ENCODE measurements at regions not wholly inside any gene's neighbourhood (a gene's known extent, or its start where the extent isn't known, plus 50 kb on each side); places are given as distances from the start of the nearest gene placed in this dataset.
A peak's percentile ranks its signal among the peaks of the same experiment; 100 is the strongest.

DNA sequence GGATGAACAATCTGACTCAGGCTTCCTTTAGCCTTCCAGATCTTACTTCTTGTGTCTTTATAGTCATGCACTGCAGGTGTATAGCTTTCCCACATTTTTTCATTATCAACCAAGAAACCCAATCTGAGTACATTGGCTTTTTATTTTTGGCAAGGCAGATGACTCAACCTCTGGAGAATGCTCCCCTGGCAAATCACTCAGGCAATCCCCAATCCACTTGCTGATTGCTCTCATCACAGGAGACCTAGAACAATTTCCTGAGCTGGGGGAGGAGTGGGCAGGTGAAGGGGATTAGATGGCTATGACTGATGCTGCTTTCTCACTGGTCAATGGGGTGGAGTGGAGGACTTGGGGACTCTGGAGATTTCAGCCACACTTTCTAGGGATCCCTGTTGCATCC, 134.4 kb downstream of the SLC16A9 start:
- H3K27me3 ChIP-seq: no peaks in the 10 kb centered on the region
- no peak overlapping the region for H3K4me3 ChIP-seq
- intact Hi-C loops (cut with DNase I): no loop called here
- TF ChIP-seq EP300 (IDR thresholded peaks at IDR 0.05) (no peak), POLR2AphosphoS5 (IDR thresholded peaks at IDR 0.05) (no peak), POLR2A (IDR thresholded peaks at IDR 0.05) (no peak)
- TF ChIP-seq, protein P1, sequence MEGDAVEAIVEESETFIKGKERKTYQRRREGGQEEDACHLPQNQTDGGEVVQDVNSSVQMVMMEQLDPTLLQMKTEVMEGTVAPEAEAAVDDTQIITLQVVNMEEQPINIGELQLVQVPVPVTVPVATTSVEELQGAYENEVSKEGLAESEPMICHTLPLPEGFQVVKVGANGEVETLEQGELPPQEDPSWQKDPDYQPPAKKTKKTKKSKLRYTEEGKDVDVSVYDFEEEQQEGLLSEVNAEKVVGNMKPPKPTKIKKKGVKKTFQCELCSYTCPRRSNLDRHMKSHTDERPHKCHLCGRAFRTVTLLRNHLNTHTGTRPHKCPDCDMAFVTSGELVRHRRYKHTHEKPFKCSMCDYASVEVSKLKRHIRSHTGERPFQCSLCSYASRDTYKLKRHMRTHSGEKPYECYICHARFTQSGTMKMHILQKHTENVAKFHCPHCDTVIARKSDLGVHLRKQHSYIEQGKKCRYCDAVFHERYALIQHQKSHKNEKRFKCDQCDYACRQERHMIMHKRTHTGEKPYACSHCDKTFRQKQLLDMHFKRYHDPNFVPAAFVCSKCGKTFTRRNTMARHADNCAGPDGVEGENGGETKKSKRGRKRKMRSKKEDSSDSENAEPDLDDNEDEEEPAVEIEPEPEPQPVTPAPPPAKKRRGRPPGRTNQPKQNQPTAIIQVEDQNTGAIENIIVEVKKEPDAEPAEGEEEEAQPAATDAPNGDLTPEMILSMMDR (IDR thresholded peaks at IDR 0.05): no peak
- H3K36me3 ChIP-seq: no peaks in the 10 kb centered on the region
- no peak for DNase-seq
- H3K4me1 ChIP-seq: peaks cover 0 to 21% (median 3%) of the 10 kb centered on the region in 4 donors
- no peak overlapping the region for H3K27ac ChIP-seq
- no peaks in the 10 kb centered on the region for H3K9me3 ChIP-seq

DNA sequence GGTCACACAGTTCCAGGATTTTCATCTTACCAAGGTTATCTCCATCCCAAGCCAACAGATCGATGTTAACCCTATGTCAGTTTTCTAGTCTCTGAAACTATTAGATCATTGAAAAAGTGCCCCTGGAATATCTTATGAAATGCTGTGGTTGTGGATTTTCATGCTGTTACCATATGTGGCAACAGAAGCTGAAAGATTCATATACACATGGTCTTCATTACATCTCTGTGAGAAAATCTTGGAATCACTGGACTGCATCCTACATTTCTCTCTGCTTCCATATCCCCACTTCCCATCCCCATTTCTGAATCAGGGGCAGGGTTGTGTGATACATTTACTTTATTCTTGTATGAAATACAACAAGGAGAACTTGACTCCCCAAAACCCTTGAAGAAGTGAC, 146.1 kb downstream of the SLC16A9 start:
- Histone ChIP-seq H3K27me3 (no peaks in the 10 kb centered on the region), H3K9me3 (no peaks in the 10 kb centered on the region), H3K4me3 (no peak overlapping the region), H3K27ac (no peak overlapping the region), H3K4me1 (peaks cover 0 to 18% (median 18%) of the 10 kb centered on the region in 4 donors), H3K36me3 (no peaks in the 10 kb centered on the region)
- TF ChIP-seq EP300 (IDR thresholded peaks at IDR 0.05) (no peak), POLR2A (IDR thresholded peaks at IDR 0.05) (no peak), POLR2AphosphoS5 (IDR thresholded peaks at IDR 0.05) (no peak)
- TF ChIP-seq, protein P1 (IDR thresholded peaks at IDR 0.05): no peak
- no peak for DNase-seq
- intact Hi-C loops (cut with DNase I): no loop called here
- WGBS, 2 donors: 90 to 92% methylated on average over 1 of the region's 1 CpG

DNA sequence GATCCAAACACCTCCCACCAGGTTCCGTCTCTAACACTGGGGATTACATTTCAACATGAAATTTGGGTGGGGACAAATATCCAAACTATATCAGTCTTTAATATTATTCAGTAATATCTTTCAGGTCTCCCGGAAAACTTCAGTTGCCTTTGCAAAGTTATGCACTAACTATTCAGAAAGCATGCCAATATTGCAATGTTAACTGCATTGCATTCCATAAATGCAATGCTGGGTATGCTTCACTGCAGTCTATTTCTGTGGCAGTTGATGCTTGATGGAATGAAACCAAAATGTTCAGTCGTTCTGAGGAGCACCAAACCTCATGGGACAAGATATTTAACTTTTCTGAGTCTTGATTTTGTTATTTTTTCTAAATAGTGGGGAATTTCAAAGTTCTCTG, 147.5 kb downstream of the SLC16A9 start:
- WGBS, 2 donors: 51 to 78% methylated on average over 3 of the region's 3 CpGs

DNA sequence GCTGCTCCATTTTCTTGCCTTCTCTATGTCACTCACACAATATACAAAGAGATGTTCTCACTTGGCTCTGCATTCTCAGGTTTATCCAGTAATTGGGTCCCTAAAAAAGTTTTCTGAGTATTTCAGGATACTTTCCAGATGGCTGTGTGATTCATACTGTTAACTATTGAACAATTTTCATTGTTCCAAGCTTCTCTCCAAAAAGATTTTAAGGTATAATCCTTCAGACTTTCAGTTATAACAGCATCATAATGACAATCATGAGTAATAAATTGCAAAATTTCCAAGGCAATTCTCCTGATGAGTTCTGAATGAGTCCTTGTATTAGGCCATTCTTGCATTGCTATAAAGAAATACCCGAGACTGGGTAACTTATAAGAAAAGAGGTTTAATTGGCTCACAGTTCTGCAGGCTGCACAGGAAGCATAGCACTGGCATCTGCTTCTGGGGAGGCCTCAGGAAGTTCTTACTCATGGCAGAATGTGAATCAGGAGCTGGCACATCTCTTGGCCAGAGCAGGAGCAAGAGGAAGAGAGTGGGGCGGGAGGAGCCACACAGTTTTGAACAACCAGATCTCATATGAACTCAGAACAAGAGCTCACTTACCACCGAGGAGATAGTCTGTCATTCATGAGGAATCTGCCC, 148.1 kb downstream of the SLC16A9 start:
- no peaks in the 10 kb centered on the region for H3K27me3 ChIP-seq
- H3K4me1 ChIP-seq: peaks cover 0 to 32% (median 22%) of the 10 kb centered on the region in 4 donors
- intact Hi-C loops (cut with DNase I): no loop called here
- H3K27ac ChIP-seq: peak overlapping the region in 2 of 4 donors; percentile 1 to 51
- 77 to 88% methylated on average over 3 of the region's 3 CpGs for WGBS, 2 donors
- TF ChIP-seq POLR2AphosphoS5 (IDR thresholded peaks at IDR 0.05) (no peak), POLR2A (IDR thresholded peaks at IDR 0.05) (no peak), EP300 (IDR thresholded peaks at IDR 0.05) (no peak)
- TF ChIP-seq, protein P1 (IDR thresholded peaks at IDR 0.05): no peak
- H3K4me3 ChIP-seq: no peak overlapping the region
- DNase-seq: no peak
- H3K36me3 ChIP-seq: no peaks in the 10 kb centered on the region
- H3K9me3 ChIP-seq: no peaks in the 10 kb centered on the region

More for the DNA sequence above, 147.5 kb downstream of the SLC16A9 start:
- TF ChIP-seq EP300 (IDR thresholded peaks at IDR 0.05) (no peak), POLR2AphosphoS5 (IDR thresholded peaks at IDR 0.05) (no peak), POLR2A (IDR thresholded peaks at IDR 0.05) (no peak)
- TF ChIP-seq, protein P1 (IDR thresholded peaks at IDR 0.05): no peak
- Histone ChIP-seq H3K9me3 (no peaks in the 10 kb centered on the region), H3K4me1 (peaks cover 0 to 30% (median 21%) of the 10 kb centered on the region in 4 donors), H3K4me3 (no peak overlapping the region), H3K27me3 (no peaks in the 10 kb centered on the region), H3K36me3 (no peaks in the 10 kb centered on the region), H3K27ac (peak overlapping the region in 2 of 4 donors; percentile 1 to 51)
- intact Hi-C loops (cut with DNase I): no loop called here
- DNase-seq: no peak

DNA sequence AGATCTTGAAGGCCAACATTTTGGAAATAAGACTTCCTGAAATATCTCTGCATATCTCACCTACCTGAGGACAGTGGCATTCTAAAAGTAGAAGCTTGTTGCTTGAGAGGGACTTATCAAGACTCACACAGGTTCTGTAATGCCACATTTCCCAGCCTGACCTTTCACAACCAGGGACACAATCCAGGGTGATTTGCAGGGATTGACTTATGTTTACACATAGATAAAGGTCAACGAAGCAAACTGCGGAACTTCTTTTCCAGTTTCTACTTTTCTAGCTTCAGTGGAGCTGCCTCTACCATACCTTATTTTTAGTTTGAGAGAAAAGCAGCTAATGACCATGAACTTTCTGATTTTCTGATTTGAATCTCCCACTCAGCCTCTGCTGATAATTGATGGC, 148.7 kb downstream of the SLC16A9 start:
- Histone ChIP-seq H3K9me3 (no peaks in the 10 kb centered on the region), H3K4me3 (no peak overlapping the region), H3K36me3 (no peaks in the 10 kb centered on the region), H3K4me1 (peaks cover 0 to 32% (median 22%) of the 10 kb centered on the region in 4 donors), H3K27me3 (no peaks in the 10 kb centered on the region), H3K27ac (peak overlapping the region in 1 of 4 donors; percentile 51)
- TF ChIP-seq POLR2A (IDR thresholded peaks at IDR 0.05) (no peak), EP300 (IDR thresholded peaks at IDR 0.05) (no peak), POLR2AphosphoS5 (IDR thresholded peaks at IDR 0.05) (no peak)
- TF ChIP-seq, protein P1 (IDR thresholded peaks at IDR 0.05): no peak
- 61 to 81% methylated on average over 2 of the region's 2 CpGs for WGBS, 2 donors
- no peak for DNase-seq
- intact Hi-C loops (cut with DNase I): no loop called here
